Activated naive CD4-positive, alpha-beta T cell treated with anti-CD3 and anti-CD28 coated beads, Interleukin-2, amount 10 ng/mL, durations not matched to agents 7 days and 5 days (primary cell): ENCODE measurements at regions not wholly inside any gene's neighbourhood (a gene's known extent, or its start where the extent isn't known, plus 50 kb on each side); places are given as distances from the start of the nearest gene placed in this dataset.
"Not testable (repeated sequence)": the region's sequence is repeated elsewhere in the genome, so short reads cannot be mapped to it uniquely, and the experiment has no call there.

Experiments used
- CTCF ChIA-PET: fragments of 350-600 bp; sonication (Branson Sonifier 250); formaldehyde crosslinking; loops from one replicate; lab custom pipeline; 2021; ENCODE audit warnings: antibody characterized with exemption; lab: Charles Lee
- DNase-seq: peaks from one replicate; pipeline ENCODE4 v3.0.0-alpha.2; 2020
- H3K27ac Mint-ChIP-seq: one replicate; pipeline ENCODE4 v1.8.0; 2021; ENCODE audit warnings: mild to moderate bottlenecking, moderate library complexity, mixed read lengths
- H3K27me3 Mint-ChIP-seq: one replicate; pipeline ENCODE4 v1.8.0; 2021; ENCODE audit warnings: mild to moderate bottlenecking, mixed read lengths
- H3K36me3 Mint-ChIP-seq: one replicate; pipeline ENCODE4 v1.8.0; 2021; ENCODE audit warnings: mixed read lengths
- H3K4me1 Mint-ChIP-seq: one replicate; pipeline ENCODE4 v1.8.0; 2021; ENCODE audit warnings: mixed read lengths
- H3K4me3 Mint-ChIP-seq: one replicate; pipeline ENCODE4 v1.8.0; 2021; ENCODE audit warnings: mild to moderate bottlenecking, moderate library complexity, mixed read lengths
- H3K9me3 Mint-ChIP-seq: one replicate; pipeline ENCODE4 v1.8.0; 2021; ENCODE audit warnings: mixed read lengths

DNA sequence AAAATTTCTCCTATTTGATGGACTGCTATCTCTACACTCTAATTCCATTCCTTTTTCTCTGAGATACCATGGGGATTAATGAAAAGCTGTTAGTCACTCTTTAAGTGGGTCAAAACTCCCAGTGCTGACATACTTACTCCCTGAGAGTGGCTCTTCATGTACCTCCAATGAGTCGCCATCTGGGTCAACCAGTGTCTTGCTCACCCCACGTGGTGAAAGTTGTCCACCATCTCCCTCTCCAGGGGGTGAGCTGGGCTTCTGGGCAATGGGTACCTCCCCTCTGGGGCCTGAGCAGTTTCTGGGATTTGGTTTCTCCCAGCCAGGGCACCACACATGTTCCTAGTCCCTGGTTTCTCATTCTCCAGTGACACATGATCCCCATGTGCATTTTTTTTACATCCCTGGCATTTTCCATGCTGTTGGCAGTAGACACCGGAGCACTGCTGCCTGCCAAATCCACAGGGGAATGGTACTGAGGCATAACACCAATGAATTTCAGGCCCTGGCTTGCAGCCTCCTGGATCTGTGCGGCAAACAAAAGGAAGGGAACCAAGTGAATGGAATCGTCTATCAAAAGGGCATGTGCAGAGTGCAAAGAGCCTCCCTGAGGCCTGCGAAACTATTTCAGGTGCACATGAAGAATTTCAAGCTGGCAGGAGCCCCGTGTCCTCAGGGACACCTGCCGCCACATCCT lies 817.9 kb upstream of the AMELY start:
- H3K36me3 Mint-ChIP-seq: no peaks in the 10 kb centered on the region
- CTCF ChIA-PET: no interaction called here
- H3K27ac Mint-ChIP-seq: no peak overlapping the region
- no peaks in the 10 kb centered on the region for H3K9me3 Mint-ChIP-seq
- H3K4me3 Mint-ChIP-seq: no peak overlapping the region
- H3K27me3 Mint-ChIP-seq: no peaks in the 10 kb centered on the region
- no peaks in the 10 kb centered on the region for H3K4me1 Mint-ChIP-seq
- DNase-seq: no peak

DNA sequence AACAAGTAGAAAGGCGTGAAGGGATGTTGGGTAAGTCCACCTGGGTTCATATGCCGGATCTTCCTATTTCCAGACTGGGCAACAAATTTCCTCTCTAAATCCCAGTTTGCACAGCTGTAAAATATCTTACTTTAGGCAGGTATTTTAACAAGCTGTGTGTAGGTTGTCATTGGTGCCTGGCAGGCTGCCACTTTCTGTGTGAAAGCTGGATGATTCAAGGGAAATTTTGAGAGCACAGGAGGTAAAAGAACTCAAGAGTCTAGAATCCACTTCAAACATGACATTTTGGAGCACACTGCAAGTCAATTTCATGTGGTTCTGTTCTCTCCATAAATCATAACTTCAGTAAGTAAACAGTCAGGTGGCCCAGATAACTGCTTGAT lies 817.4 kb upstream of the AMELY start:
- Mint-ChIP-seq H3K9me3 (no peaks in the 10 kb centered on the region), H3K4me3 (no peak overlapping the region), H3K27me3 (no peaks in the 10 kb centered on the region), H3K36me3 (no peaks in the 10 kb centered on the region), H3K4me1 (no peaks in the 10 kb centered on the region), H3K27ac (no peak overlapping the region)
- CTCF ChIA-PET: no interaction called here
- no peak for DNase-seq

DNA sequence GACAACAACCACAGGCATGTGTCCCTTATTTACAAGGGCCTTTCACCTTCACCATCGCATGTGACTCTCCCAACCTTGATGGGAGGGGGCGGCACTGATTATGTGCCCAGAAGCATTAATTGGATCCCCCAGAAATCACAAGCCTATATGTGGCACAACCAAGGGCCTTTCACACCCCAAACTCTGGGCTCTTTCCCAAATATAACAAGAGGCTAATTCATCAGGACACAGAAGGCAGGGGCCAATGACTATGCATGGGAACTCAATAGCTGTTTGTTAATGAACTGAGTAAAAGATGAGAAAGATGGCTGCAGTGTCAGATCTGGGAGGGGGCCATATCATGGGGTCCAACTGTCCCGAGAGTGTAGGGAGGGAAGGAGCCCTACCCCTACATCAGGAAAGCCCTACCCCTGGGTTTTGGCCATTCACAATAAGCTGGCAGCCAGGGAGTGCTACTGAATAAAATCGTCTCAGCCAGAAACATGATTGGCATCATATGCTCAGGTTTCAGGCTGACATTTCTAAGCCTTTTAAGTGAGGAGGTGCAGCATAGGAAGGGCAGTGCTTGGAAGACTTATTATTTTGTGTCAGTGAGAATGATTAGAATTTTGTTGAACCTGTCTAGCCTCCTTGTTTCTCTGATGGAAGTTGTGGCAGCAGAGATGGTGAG lies 814.4 kb upstream of the AMELY start:
- CTCF ChIA-PET: no interaction called here
- H3K9me3 Mint-ChIP-seq: no peaks in the 10 kb centered on the region
- H3K4me1 Mint-ChIP-seq: no peaks in the 10 kb centered on the region
- H3K4me3 Mint-ChIP-seq: no peak overlapping the region
- H3K36me3 Mint-ChIP-seq: no peaks in the 10 kb centered on the region
- no peaks in the 10 kb centered on the region for H3K27me3 Mint-ChIP-seq
- H3K27ac Mint-ChIP-seq: no peak overlapping the region
- no peak for DNase-seq

DNA sequence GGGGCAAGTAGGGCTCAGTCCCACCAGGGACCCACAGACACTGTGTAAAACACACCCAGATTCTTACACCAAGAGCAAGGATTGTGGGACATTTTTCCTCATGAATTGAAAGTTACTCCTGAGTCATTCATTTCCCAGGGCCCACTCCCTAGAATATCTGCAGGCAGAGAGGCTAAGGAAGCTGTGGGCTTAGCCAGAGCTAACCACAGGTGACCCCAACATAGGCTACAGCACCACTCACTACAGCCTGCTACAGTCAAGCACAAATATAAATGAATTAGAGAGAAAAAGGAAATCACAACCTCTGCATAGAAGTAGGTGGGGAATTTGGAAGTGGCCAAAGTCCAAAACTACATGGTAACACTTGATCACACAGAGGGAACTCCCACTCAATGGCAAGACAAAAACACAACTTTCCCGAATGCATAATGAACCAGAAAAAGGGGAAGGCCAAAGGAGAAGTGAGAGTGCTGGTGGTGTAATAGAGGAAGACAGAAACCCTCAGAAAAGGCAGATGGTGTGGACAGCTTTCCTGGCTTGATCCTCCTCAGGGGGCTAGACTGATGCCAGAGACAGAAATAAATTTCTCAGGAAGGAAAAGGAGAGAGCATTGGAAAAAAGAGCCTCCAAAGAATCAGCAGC lies 812.6 kb upstream of the AMELY start:
- H3K4me1 Mint-ChIP-seq: no peaks in the 10 kb centered on the region
- no peaks in the 10 kb centered on the region for H3K9me3 Mint-ChIP-seq
- no peak for DNase-seq

DNA sequence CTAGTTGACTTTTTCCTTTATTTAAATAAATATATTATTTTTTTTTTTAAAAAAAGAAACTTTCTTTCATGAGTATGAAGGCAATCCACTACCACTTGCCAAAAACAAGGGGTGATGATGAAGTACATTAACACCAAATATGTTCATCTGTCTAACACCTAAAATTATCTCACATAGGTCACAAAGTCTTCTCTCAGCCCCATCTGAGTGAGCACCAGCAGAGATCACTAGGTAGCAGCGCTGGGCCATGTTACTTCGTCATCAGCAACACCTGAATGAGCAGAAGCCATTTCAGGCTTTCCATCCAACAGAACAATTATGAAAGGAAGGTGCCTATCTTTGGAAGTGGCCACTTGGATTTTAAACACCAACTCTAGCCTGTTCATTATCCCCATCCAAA lies 811.6 kb upstream of the AMELY start:
- H3K4me3 Mint-ChIP-seq: no peak overlapping the region
- no peaks in the 10 kb centered on the region for H3K4me1 Mint-ChIP-seq
- H3K36me3 Mint-ChIP-seq: no peaks in the 10 kb centered on the region

More for the DNA sequence above, 812.6 kb upstream of the AMELY start:
- H3K27me3 Mint-ChIP-seq: no peaks in the 10 kb centered on the region
- no peaks in the 10 kb centered on the region for H3K36me3 Mint-ChIP-seq
- H3K4me3 Mint-ChIP-seq: no peak overlapping the region
- CTCF ChIA-PET: no interaction called here
- no peak overlapping the region for H3K27ac Mint-ChIP-seq

DNA sequence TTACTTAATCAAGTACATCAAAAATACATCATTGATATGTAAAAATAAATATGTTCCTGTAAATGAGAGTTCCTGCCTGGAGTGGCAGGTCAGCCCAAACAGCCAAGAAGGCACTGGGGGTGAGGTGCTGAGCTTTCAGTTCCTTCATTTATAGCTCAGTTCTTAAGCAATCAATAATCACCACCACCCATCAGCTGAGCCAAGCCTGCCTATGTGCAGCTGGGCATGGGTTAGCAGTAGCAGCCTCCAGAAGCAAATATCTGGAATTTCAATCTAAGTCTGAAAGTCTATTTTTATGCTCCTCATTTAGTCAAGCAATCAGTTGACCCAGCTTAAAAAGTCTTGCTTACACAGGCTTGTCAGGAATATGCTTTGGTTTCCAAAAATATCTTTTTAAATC lies 811.0 kb upstream of the AMELY start:
- Mint-ChIP-seq H3K27ac (no peak overlapping the region), H3K36me3 (no peaks in the 10 kb centered on the region), H3K4me1 (no peaks in the 10 kb centered on the region), H3K9me3 (no peaks in the 10 kb centered on the region), H3K4me3 (no peak overlapping the region), H3K27me3 (no peaks in the 10 kb centered on the region)
- no peak for DNase-seq
- CTCF ChIA-PET: no interaction called here

More for the DNA sequence above, 811.6 kb upstream of the AMELY start:
- no peaks in the 10 kb centered on the region for H3K27me3 Mint-ChIP-seq
- H3K27ac Mint-ChIP-seq: no peak overlapping the region
- CTCF ChIA-PET: no interaction called here
- no peak for DNase-seq
- H3K9me3 Mint-ChIP-seq: no peaks in the 10 kb centered on the region

DNA sequence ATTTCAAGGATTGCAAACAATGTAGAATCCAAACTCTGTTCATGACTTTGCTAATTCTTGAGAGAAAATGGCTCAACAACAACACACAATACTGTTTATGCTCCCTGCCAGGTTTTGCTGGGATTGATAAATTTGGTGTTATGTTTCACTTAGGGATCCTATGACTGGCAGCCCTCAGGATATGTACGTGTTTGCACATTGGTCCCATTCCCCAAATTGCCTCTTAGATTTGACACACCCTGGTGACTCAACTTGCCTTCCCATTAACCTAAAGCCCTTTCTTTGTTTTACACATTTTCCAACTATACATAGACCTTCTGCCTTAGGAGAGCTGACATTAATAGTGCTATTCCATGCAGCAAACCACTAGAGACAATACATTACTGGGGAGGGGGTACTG lies 809.4 kb upstream of the AMELY start:
- no peak for DNase-seq
- Mint-ChIP-seq H3K9me3 (no peaks in the 10 kb centered on the region), H3K27ac (no peak overlapping the region), H3K4me1 (no peaks in the 10 kb centered on the region), H3K36me3 (no peaks in the 10 kb centered on the region), H3K27me3 (no peaks in the 10 kb centered on the region), H3K4me3 (no peak overlapping the region)
- CTCF ChIA-PET: no interaction called here

DNA sequence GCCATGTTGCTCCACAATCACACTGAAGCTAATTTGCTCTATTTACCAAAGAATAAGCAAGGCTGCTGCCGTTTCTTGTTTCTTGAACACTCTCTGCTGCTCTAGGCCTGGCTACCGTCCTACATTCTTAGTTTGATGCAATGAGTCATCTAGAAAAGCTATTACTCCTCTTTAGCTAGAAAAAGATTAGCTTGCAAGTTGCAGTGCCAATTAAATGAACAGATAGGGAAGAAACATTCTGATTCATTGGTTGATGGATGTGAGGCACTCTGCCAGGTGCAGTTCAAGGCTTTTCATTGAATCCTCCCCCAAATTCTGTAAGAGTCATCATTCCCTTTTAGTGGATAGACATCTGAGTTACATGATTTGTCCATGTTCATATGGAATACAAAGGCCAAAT lies 807.7 kb upstream of the AMELY start:
- H3K27ac Mint-ChIP-seq: no peak overlapping the region
- no peaks in the 10 kb centered on the region for H3K27me3 Mint-ChIP-seq
- no peaks in the 10 kb centered on the region for H3K9me3 Mint-ChIP-seq
- DNase-seq: no peak
- H3K4me1 Mint-ChIP-seq: no peaks in the 10 kb centered on the region
- H3K4me3 Mint-ChIP-seq: no peak overlapping the region
- CTCF ChIA-PET: no interaction called here
- no peaks in the 10 kb centered on the region for H3K36me3 Mint-ChIP-seq

DNA sequence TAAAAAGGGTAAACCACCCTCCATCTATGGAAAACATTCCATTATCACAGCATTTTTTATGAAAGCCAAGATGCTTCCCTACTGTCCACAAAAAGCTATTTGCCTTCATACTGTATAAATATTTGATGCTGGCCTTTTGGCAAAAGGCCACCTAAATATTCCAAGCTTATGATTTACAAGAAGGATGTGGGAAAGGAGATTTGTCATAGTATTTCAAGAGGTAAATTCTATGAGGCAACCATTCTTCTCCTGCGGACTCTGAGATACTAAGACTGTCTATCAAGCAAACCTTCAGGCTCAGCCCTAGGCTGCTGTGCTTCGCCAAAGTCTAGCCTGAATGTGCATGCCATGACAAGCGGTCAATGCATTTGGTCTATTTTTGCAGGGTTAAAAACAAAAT lies 807.1 kb upstream of the AMELY start:
- H3K27ac Mint-ChIP-seq: no peak overlapping the region
- no peaks in the 10 kb centered on the region for H3K27me3 Mint-ChIP-seq
- no peak overlapping the region for H3K4me3 Mint-ChIP-seq
- no peaks in the 10 kb centered on the region for H3K36me3 Mint-ChIP-seq
- no peak for DNase-seq
- H3K9me3 Mint-ChIP-seq: no peaks in the 10 kb centered on the region
- CTCF ChIA-PET: no interaction called here
- H3K4me1 Mint-ChIP-seq: no peaks in the 10 kb centered on the region

DNA sequence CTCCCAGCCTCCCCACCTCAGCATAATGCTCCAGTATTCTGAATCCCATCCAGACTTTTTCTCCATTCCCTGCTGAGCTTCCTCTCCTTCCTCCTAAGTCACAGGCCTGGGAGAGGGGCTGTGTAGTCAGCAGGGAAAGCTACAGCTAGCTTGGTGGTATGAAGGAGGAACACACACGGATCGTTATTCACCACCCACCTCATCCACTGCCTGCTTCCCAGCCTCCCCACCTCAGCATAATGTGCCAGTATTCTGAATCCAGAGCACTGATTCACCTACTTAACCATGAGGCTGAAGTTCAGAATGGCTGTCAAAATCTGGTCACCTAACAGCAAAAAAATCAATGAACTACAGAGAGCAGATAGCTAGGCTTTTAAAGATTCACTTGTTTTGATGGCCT lies 806.6 kb upstream of the AMELY start:
- H3K36me3 Mint-ChIP-seq: no peaks in the 10 kb centered on the region
- no peaks in the 10 kb centered on the region for H3K4me1 Mint-ChIP-seq
- no peak for DNase-seq
- no peak overlapping the region for H3K27ac Mint-ChIP-seq
- H3K4me3 Mint-ChIP-seq: no peak overlapping the region
- H3K27me3 Mint-ChIP-seq: no peaks in the 10 kb centered on the region
- CTCF ChIA-PET: no interaction called here
- no peaks in the 10 kb centered on the region for H3K9me3 Mint-ChIP-seq

DNA sequence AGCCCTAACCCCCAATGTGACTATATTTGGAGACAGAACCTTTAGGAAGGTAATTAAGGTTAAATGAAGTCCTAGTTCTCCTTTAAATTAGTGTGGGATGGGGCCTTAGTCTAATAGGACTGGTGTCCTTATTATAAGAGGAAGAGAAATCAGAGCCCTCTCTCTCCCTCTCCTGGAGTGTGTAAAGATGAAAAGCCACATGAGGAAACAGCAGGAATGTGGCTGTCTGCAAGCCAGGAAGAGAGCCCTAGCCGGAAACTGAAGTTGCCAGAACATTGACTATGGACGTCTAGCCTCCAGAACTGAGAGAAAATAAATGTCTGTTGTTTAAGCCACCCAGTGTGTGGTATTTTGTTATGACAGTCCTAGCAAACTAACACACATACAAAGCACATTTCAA lies 802.9 kb upstream of the AMELY start:
- CTCF ChIA-PET: no interaction called here
- no peak overlapping the region for H3K27ac Mint-ChIP-seq
- H3K36me3 Mint-ChIP-seq: no peaks in the 10 kb centered on the region
- H3K4me3 Mint-ChIP-seq: no peak overlapping the region
- no peaks in the 10 kb centered on the region for H3K27me3 Mint-ChIP-seq
- no peaks in the 10 kb centered on the region for H3K4me1 Mint-ChIP-seq
- no peak for DNase-seq
- no peaks in the 10 kb centered on the region for H3K9me3 Mint-ChIP-seq

DNA sequence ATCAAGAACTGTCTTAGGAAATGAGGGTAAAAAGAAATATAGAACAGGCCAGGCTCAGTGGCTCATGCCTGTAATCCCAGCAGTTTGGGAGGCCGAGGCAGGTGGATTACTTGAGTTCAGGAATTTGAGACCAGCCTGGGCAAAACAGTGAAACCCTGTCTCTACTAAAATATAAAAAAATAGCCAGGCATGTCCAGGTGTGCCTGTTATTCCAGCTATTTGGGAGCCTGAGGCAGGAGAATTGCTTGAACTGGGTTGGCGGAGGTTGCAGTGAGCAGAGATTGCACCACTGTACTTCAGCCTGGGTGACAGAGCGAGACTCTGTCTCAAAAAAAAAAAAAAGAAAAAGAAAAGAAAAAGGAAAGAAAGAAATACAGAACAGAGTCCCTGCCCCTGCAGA lies 802.2 kb upstream of the AMELY start:
- H3K27me3 Mint-ChIP-seq, H3K9me3 Mint-ChIP-seq, H3K27ac Mint-ChIP-seq, CTCF ChIA-PET, H3K4me1 Mint-ChIP-seq, DNase-seq, H3K36me3 Mint-ChIP-seq, H3K4me3 Mint-ChIP-seq: not testable (repeated sequence)

DNA sequence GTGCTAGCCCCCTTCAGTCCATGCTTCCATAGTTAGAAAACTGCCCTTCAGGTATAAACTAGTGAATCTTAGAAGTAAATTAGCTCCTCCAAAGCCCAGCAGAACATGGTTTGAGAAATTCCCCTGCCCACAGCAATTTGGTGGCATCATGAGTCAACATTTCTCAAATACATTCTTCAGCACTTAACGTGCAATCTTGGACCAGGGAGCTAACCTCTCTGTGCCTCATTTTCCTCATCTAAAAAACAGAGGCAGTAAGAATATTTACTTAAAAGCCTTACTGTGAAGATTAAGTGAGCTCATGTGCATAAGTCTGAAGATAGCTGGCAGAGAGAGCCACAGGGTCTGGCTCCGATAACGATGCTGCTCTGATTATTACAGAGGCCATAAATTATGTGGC lies 800.7 kb upstream of the AMELY start:
- H3K9me3 Mint-ChIP-seq: no peaks in the 10 kb centered on the region
- CTCF ChIA-PET: no interaction called here
- no peaks in the 10 kb centered on the region for H3K27me3 Mint-ChIP-seq
- no peaks in the 10 kb centered on the region for H3K4me1 Mint-ChIP-seq
- H3K4me3 Mint-ChIP-seq: no peak overlapping the region
- DNase-seq: no peak
- no peaks in the 10 kb centered on the region for H3K36me3 Mint-ChIP-seq
- no peak overlapping the region for H3K27ac Mint-ChIP-seq

DNA sequence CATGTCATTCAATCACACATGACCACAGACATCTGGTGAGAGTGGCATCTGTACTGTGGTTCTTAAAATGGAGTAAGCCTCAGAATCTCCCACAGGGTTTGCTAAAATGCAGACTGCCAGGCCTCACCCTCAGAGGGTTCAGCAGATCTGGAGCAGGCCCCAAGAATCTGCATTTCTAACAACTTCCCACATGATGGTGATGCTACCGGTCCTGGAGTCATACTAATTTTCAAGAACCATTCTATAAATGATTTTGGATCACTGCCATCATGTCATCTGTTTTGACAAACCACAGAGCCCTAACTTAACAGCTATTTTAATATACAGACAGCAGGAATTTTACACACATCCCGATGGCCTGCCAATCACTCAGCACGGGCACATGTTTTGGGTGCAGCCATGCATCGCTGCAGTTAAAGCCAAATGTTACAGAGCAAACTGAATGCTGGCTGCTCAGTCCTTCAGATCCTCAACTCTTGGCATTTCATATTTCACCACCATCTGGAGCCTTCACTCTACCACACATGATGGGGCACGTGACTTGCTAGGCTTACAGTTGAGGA lies 792.1 kb upstream of the AMELY start:
- CTCF ChIA-PET: no interaction called here
- Mint-ChIP-seq H3K4me1 (no peaks in the 10 kb centered on the region), H3K27me3 (no peaks in the 10 kb centered on the region), H3K27ac (no peak overlapping the region), H3K36me3 (no peaks in the 10 kb centered on the region), H3K4me3 (no peak overlapping the region), H3K9me3 (no peaks in the 10 kb centered on the region)
- DNase-seq: no peak

DNA sequence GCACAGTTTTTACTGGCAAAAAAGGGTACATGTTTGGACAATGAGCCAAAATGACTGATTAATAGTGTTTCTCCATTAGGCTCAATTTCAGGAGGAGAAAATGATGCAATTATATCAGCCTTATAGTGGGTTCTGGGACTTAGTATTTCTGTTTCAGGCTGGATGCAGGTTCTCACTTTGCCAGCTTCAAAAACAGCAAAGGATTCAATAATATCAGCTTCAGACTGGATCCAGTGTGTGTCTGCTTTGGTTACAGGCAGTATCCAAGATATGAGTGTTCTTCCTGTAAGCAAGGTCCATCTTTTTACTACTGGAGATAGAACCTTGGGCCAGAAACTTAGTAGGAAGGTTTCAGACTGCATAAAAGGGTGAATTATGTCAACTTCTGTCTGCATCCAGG lies 790.9 kb upstream of the AMELY start:
- Mint-ChIP-seq H3K36me3 (no peaks in the 10 kb centered on the region), H3K27ac (no peak overlapping the region), H3K27me3 (no peaks in the 10 kb centered on the region), H3K4me1 (no peaks in the 10 kb centered on the region), H3K9me3 (no peaks in the 10 kb centered on the region), H3K4me3 (no peak overlapping the region)
- CTCF ChIA-PET: no interaction called here
- no peak for DNase-seq
